A673 (cell line): ENCODE measurements at regions not wholly inside any gene's neighbourhood (a gene's known extent, or its start where the extent isn't known, plus 50 kb on each side); places are given as distances from the start of the nearest gene placed in this dataset.

Experiments
- BruUV-seq: library from RNA; stranded (reverse); fragments of 400-500 nt; replicated peaks from 2 replicates; lab custom pipeline; 2021; lab: Mats Ljungman, UMichigan
- CTCF ChIA-PET: fragments of 300-600 bp; sonication (Branson Sonifier 250); formaldehyde crosslinking; loops from one replicate; lab custom pipeline; 2022; ENCODE audit warnings: antibody characterized with exemption; lab: Charles Lee
- POLR2A ChIA-PET: fragments of 300-600 bp; sonication (Branson Sonifier 250); formaldehyde crosslinking; loops from one replicate; lab custom pipeline; 2022; ENCODE audit warnings: antibody characterized with exemption; ENCODE audit not compliant: low non-redundant PET; lab: Charles Lee
- DNase-seq: peaks from one replicate; pipeline ENCODE4 v3.0.0-alpha.2; 2015; ENCODE audit warnings: low spot score
- H3K27ac ChIP-seq: fragments of 200-600 bp; sonication (generic); 2 replicates; pipeline ENCODE4 v1.5.1; 2016; ENCODE audit warnings: mixed run types, low read depth, mild to moderate bottlenecking, mixed read lengths, antibody characterized with exemption, low read length; ENCODE audit not compliant: poor library complexity, severe bottlenecking
- H3K27me3 ChIP-seq: fragments of 200-600 bp; sonication (generic); replicated peaks from 2 replicates; pipeline ENCODE4 v1.6.1; 2017; ENCODE audit warnings: mixed run types, low read depth, mild to moderate bottlenecking, mixed read lengths, antibody characterized with exemption, low read length; ENCODE audit not compliant: insufficient read depth, poor library complexity
- H3K36me3 ChIP-seq: fragments of 200-600 bp; sonication (generic); 2 replicates; pipeline ENCODE4 v1.6.1; 2016; ENCODE audit warnings: mixed run types, mild to moderate bottlenecking, mixed read lengths, antibody characterized with exemption, low read length; ENCODE audit not compliant: insufficient read depth, poor library complexity, severe bottlenecking
- H3K4me1 ChIP-seq: fragments of 200-600 bp; sonication (generic); 2 replicates; pipeline ENCODE4 v1.6.1; 2017; ENCODE audit warnings: mixed run types, mild to moderate bottlenecking, mixed read lengths, antibody characterized with exemption, low read length; ENCODE audit not compliant: insufficient read depth, poor library complexity, severe bottlenecking
- H3K4me3 ChIP-seq: fragments of 200-600 bp; sonication (generic); 2 replicates; pipeline ENCODE4 v1.5.1; 2016; ENCODE audit warnings: low read depth, mixed run types, mild to moderate bottlenecking, mixed read lengths, low read length; ENCODE audit not compliant: poor library complexity, severe bottlenecking
- H3K9me3 ChIP-seq: fragments of 200-600 bp; sonication (generic); 2 replicates; pipeline ENCODE4 v1.6.1; 2016; ENCODE audit warnings: mixed run types, low read depth, mild to moderate bottlenecking, mixed read lengths, antibody characterized with exemption, low read length; ENCODE audit not compliant: poor library complexity, severe bottlenecking
- CTCF ChIP-seq: fragments of 300-800, 200-600 bp; sonication (generic); conservative IDR thresholded peaks from 2 replicates; pipeline ENCODE4 v1.5.1; 2017; ENCODE audit warnings: low read depth, mild to moderate bottlenecking, antibody characterized with exemption, low read length, moderate library complexity, mixed read lengths
- EZH2 ChIP-seq: fragments of 200-600 bp; sonication (generic); IDR thresholded peaks from 2 replicates; pipeline ENCODE4 v1.6.1; 2017; ENCODE audit warnings: borderline replicate concordance, low read depth, mild to moderate bottlenecking, mixed read lengths, antibody characterized with exemption, low read length; ENCODE audit not compliant: poor library complexity, severe bottlenecking
- intact Hi-C: fragments of 100-400 bp; cut with micrococcal nuclease; formaldehyde crosslinking; loops from one replicate; pipeline ENCODE4 v1.10.0; 2022; ENCODE audit not compliant: unreplicated experiment

- Histone ChIP-seq H3K4me3 (no peak overlapping the region), H3K9me3 (no peaks in the 10 kb centered on the region), H3K4me1 (no peaks in the 10 kb centered on the region), H3K27ac (no peak overlapping the region), H3K36me3 (no peaks in the 10 kb centered on the region), H3K27me3 (no peaks in the 10 kb centered on the region)
- TF ChIP-seq CTCF (no peak), EZH2 (no peak)
- intact Hi-C loops: no loop called here
- POLR2A ChIA-PET: no interaction called here
- no TSS peak for BruUV-seq
- DNase-seq: no peak
- CTCF ChIA-PET: no interaction called here
Observed at GRCh38 chr5:117473165-117473564, 898.5 kb upstream of the SEMA6A start.

GRCh38 chr5:117463881-117464570 lies 889.4 kb upstream of the SEMA6A start:
- Histone ChIP-seq H3K27ac (no peak overlapping the region), H3K36me3 (no peaks in the 10 kb centered on the region), H3K27me3 (no peaks in the 10 kb centered on the region), H3K9me3 (no peaks in the 10 kb centered on the region), H3K4me3 (no peak overlapping the region), H3K4me1 (no peaks in the 10 kb centered on the region)
- no TSS peak for BruUV-seq
- DNase-seq: no peak
- POLR2A ChIA-PET: no interaction called here
- TF ChIP-seq EZH2 (no peak), CTCF (no peak)
- intact Hi-C loops: loop anchor here (5.0 kb wide), 1 partner anchor 1328 kb away; no protein-coding TSS in a partner anchor
- CTCF ChIA-PET: no interaction called here

- no peaks in the 10 kb centered on the region for H3K27me3 ChIP-seq
- POLR2A ChIA-PET: no interaction called here
- no TSS peak for BruUV-seq
- intact Hi-C loops: loop anchor here (5.0 kb wide), 1 partner anchor 1330 kb away; no protein-coding TSS in a partner anchor
- H3K4me3 ChIP-seq: no peak overlapping the region
- CTCF ChIA-PET: no interaction called here
- H3K27ac ChIP-seq: no peak overlapping the region
- H3K36me3 ChIP-seq: no peaks in the 10 kb centered on the region
- DNase-seq: no peak
- no peak for TF ChIP-seq CTCF
- TF ChIP-seq EZH2: no peak
- no peaks in the 10 kb centered on the region for H3K9me3 ChIP-seq
- H3K4me1 ChIP-seq: no peaks in the 10 kb centered on the region
Observed at GRCh38 chr5:117461966-117462365, 887.3 kb upstream of the SEMA6A start.
